HG03558 (cell line): ENCODE measurements at regions not wholly inside any gene's neighbourhood (a gene's known extent, or its start where the extent isn't known, plus 50 kb on each side); places are given as distances from the start of the nearest gene placed in this dataset.

Experiments
- ATAC-seq: cut with Tn5 transposase; IDR thresholded peaks from one replicate; pipeline ENCODE4 v1.9.1; 2021; ENCODE audit warnings: moderate number of reproducible peaks; ENCODE audit not compliant: unreplicated experiment; ENCODE audit errors: extremely low read depth

DNA sequence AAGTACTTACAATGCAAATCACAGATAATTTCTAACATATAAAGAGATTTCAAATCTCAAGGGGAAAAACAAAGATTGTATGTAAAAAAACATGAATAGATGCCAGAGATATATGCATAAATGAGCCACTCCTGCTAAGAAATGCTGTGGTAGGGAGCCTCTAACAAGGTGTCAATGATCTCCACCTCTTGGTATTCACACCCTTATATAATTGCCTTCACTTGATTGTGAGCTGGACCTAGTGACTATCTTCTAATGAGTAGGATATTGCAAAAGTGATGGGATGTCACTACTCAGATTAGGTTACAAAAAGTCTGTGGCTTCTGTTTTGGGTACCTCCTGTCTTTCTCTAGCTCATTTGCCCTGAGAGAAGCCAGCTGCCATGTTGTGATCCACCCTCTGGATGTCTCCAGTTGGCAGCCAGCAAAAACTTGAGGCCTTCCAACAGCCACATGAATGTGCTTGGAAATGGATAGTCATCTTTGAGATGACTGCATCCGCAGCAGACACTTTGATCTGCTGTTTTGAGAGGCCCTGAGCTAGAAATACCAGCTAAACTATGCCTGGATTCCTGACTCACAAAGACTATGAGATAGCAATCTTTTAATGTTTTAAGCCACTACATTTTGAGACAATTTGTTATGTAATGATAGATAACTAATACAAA lies 196.1 kb upstream of the FGGY start:
- ATAC-seq, result no peak

DNA sequence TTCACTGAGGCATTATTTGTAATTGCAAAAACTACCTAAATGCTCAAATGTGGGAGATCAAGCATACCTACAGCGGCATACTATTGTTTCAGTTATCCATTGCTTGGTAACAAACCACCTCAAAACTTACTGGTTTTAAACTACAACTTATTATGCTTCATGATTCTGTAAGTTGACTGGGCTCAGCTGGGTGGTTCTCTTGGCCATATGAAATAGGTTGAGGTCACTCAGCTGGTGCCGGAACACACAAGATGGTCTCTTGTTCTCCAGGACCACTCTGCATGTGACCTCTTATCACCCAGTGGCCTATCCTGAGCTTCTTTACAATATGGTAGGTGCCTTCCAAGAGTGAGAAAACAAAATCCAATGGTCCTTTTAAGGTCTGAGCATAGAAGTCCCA lies 195.4 kb upstream of the FGGY start:
- ATAC-seq, result no peak

DNA sequence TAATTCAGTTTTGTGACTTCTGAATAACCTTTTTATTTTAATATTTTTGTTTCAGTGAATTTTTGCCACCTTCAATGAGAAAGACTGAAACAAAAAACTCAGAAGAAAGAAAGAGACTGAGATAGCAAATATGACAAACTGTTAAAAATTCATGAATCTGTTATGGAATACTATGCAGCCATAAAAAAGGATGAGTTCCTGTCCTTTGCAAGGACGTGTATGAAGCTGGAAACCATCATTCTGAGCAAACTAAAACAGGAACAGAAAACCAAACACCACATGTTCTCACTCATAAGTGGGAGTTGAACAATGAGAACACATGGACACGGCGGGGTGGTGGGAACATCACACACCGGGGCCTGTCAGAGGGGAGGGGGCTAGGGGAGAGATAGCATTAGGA lies 193.4 kb upstream of the FGGY start:
- ATAC-seq, result no peak

DNA sequence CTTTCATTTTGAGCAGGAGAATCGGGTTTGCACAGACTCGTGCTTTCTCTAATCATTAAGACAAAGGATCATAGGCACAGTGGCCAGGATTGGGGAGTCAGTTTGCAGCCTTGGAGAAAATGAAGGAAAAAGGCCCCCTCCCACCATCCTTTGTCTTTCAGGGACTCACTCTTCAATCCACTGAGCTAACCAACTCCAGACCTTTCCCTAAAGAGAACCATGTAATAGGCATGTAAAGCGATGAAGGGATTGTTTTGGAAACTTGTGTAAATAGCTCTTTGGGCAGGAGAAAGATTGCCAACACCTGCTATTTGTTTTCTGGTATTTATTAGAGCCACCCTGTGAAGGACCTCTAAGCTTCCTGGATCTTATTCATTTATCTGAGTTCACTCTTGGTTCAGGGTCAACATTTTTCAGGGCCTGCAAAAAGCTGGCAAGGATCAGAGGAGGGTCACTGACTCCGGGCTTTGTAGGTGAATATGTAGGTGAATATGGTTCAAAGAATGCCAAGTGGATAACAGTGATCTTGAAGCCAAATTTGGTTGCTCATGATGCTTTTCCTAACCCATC lies 192.6 kb upstream of the FGGY start:
- ATAC-seq, result no peak

DNA sequence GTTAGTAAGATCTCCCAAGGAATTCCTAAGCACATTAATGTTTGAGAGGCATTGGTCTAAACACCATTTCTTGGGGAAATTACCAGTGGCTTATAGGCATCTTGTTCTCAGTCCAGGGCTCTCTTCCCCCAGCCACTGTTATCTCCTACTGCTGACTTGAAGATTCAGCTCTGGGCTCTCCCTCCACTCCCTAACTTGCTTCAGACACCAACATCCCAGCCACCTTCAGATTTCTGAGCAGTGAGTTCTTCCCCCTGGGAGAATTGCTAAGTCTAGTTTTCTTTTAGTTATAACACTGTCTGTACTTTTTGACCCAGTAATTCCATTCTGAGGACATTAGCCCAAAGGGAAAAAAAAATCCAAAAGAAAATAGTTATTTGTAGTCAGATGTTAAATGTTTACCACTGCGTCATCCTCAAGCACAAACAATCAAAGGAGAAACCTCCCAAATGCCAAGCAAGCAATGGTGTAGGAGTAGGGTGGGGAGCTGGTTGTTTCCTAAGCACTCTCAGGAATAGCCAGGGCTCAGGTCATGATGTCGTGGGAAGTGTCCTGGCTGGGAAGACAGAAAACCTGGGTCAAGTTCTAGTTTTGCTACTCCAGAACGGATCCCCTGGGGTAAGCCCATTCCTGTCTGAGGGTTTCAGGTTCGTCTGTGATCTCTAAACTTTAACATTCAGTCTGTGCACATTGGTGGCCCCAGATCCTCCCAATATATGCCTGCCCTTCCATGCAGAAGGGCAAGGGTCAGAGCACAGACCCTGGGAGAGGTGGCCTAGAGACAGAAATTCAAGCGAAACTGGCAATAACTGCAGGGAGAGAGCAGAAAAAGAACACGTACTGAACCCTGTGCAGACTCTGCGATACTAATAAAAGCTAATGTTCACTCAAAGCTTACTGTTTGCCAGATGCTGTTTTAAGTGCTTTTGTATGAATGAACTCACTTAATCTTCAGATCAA lies 191.1 kb upstream of the FGGY start:
- no peak for ATAC-seq

DNA sequence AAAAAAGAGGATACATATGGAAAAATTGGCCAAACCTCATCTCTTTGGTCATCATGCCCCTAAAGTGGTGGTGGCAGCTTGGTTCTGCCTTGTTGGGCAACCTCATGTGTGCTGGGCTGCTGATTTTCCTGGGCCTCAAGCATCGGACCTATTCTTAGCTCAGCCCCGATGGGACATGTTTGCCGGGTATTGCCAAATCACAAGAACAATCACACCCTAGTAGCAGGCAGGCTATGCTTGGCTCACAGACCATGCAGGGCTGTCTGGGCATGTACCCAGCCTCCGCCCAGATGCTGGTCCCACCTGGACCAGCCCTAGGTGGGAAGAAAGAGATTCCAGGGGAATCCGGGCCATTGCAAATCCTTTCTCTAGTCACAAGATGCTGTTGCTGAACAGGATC lies 189.4 kb upstream of the FGGY start:
- ATAC-seq, result no peak

DNA sequence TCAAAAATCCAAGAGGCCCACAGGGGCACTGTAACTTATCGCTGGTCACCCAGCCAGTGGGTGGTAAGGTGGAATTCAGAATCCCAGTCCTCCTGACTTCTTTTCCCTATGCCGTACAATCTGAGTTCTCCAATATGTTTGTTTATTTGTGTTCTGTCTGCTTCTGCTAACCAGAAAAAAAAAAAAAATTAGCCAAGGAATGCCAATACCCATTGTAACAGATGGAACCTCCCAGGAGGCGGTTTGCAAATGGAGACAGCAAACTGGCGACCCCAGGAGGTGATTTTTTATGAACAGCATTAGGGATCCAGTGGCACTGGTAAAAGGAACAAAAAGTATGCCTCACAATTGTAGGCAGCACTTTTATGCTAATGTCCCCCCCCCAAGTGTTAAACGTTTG lies 189.0 kb upstream of the FGGY start:
- ATAC-seq, result no peak

DNA sequence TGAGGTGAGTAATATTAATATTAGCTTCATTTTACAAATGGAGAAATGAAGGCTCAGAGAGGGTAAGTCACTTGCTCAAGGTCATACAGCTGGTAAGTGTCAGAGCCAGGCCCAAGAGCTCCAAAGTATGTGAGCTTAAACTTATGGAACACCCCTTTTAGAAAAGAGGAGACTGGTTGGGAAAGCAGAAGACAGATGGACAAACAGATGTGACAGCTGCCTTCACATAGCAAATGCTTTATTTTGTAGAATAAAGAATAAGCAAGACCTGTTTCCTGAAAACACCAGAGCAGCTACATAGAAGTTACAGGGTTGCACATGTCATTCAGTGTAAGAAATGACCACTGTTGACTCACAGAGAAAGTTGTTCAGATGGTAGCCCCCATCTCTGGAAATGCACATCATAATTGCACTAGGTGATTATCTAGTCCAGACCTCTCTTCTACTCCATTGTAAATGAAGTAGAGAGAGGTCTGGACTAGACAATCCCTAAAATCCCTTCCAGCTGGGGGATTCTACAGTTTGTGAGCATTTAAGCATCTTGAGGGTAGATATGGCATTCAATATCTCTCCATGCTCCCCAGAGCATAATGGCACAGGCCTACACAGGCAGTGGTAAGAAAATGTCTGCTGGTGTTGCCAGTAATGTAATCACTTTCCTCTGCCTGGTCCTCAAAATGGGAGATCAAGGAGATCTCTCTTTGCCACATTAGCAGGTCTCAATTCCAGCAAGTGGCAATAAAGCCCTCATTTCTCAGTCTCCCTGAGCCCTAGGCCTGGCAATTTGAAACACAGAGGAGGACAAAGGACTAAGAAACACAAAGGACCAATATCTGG lies 188.2 kb upstream of the FGGY start:
- ATAC-seq, result no peak

DNA sequence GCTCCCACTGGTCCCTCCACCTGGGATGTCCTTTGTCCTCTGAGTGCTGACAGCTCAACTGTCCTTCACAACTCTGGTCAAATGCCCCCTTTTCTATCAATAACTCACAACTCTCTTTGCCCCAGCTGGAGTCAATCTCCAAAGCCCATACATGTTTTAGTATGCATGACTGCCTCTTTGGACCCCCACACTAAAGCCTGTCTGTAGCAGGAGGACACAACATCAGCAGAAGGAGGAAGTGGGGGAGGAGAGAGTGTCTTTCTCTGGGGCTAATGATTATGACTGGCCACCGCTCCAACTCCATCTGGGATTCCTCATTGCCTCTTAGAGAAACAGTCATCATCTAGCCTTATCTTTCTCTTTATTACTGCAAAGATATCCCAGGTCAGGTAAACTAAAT lies 186.6 kb upstream of the FGGY start:
- ATAC-seq, result no peak

DNA sequence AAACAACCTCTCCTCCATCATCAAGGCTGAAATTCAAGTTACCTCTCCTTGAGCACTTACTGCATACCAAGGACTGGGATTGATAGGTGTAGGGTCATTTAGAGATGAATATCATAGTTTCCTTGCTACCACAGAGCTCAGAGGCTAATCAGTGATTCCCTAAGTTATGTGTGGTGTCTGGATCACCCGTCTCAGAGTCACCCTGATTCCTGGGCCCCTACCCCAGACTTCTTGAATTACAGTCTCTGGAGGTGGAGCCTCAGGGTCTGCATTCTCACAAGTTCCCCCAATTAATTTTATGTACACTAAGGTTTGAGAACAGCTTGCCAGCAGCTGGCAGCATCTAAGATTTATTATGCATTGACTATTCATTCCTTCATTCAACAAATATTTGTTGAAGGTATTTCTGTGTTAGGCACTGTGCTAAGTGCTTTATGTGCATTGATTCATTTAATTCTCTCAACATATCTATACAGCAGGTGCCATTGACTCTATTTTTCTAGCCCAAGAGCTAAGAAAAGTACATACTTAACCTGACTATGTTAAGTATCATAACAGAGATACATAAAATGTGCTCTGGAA lies 182.9 kb upstream of the FGGY start:
- ATAC-seq, result no peak

DNA sequence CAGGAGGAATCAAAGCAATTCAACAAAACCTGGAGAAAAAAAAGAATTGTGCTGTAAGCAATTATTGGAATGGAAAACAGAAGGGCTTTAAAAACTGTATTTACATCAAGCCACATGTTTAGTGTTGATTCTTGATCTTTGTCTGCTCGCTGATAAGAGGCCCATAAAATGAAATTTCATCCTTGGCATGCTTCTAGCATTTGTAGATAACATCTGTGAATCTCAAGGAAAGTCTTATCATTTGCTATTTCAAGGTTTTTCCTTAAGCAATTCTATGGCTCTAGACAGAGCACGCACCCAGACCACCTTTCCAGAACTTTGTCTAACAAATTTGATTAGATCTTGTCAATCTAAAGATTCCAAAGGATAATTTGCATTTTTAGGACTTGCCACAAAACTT lies 181.0 kb upstream of the FGGY start:
- no peak for ATAC-seq

DNA sequence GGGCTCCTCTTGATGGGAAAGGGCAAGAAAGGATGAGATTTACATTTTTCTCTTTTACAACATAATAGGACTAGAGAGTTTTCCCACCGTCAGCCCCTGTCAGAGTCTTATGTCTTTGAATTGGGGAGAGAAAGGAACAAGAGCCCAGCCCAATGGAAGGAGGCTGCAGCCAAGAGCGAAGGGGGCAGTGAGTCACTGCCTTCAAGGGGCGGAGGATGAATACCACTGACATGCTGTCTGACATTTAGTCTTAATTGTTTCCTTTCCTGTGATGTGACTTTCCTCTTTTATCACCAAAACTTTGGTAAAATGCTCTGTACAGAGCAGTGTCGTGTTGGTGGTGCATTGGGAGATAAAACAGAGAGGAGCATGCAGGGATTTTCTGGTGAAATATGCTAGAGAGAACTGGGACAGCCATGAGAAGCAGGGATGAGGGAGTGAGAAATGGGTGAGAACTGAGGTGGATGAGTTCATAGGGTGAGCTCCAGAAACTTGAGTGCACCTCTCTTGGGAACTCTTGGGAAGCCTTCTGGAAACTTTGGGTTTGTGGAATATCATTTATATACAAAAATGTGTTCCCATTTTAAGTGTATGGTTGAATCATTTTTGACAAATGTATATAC lies 179.9 kb upstream of the FGGY start:
- ATAC-seq, result no peak

DNA sequence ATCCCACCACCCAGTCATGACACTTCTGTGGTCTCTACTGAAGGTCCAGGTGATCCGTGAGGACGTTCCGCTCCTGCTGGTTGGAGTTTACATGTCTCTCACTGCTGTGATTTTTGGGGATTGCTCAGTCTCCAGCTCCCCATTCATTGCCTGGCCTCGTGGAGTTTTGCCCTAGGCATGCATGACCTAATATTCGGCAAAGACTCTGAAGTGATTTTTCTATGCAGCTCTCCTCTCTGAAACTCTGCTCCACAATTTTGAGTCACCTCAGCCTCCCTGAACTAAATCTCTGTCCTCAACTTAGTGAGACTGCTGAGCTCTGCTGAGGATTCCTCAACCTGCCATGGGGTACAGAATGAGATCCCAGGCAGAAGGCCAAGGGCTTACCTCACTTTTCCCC lies 174.4 kb upstream of the FGGY start:
- ATAC-seq, result no peak

DNA sequence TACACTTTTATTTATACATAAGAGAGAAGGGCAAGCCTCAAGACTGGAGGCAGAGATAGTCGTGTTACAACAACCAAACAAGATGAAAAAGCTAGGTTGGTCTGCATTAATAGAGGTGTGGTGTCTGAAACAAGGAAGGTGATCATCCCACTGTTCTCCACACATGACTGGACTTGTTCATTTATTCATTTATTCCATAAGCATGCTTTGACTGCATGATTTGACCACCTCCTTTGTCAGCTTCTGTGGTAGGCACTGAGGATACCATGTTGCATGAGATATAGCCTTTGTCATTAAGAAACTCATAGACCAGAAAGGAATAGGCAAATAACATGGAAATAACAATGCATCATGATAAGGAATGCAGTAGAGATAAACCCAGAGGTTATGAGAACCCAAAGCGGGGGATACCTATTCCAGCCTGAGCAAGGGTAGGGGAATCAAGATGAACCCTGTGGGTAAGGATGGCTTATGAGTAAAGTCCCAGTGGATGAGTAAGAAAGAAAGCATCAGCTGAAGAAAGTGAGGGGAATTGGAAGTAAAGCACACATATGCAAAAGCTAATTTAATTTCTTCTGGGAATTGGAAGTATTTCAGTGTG lies 173.7 kb upstream of the FGGY start:
- no peak for ATAC-seq

DNA sequence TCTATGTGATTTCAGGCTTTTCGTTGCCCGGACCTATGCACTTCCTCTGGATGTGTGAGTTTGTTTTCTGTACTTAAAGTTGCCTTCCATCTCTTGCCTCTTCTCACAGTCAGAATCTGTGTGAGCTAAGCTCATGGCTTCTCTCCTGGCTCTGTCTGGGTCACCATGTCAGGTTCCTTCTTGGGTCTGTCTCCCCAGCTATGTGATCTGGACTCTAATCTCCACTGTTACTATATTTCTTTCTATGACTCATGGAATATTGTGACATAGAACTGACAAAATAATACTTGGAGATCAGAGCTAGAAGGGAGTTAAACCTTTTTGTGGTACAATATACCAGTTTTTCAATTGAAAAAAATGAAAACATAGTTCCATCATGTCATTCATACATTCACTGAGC lies 172.7 kb upstream of the FGGY start:
- no peak for ATAC-seq

DNA sequence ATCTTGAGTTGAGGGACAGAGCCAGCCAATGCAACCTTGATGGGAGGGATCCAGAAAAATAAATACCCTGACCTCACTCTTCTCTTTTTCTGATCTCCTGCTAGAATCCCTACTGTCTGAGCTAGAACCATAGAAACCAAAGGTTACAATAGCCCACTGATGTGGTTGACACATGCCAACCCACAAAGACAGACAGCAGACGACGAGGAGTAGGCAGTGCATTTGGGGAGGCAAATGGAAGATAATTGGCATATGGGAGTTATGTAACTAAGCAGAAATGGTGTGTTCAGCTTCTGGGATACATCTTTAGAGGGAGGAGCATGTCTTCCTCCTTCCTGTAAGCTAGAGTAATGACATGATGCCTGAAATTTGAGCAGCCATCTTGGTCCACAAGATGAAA lies 171.7 kb upstream of the FGGY start:
- no peak for ATAC-seq

DNA sequence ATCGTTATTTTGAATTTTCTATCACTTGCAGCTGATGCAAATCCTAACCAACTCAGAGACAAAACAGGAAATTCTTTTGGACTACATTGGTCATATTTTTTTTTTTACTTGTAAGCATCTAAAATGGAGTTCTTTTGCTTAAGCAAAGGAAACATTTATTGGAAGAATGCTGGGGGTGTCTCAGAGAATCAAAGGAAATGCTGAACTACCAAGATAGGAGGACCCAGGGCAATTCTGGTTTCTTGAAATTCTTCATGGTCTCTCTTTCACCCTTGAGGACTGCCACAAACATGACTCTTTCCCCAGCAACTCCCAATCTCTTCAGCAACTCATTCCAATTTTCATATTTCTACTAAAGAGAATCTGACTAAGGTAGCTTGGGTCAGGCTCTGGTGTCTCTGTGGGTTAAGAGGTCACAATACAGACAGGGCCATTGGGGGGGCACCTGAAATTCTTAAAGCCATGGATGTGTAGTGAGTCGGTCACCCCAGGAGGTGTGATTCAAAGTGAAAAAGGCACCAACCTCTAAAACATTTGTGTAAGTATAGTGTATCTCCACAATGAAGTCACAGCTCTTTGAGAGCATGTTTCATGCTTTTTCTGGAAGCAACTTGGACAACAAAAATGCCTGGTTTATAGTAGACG lies 171.1 kb upstream of the FGGY start:
- no peak for ATAC-seq

DNA sequence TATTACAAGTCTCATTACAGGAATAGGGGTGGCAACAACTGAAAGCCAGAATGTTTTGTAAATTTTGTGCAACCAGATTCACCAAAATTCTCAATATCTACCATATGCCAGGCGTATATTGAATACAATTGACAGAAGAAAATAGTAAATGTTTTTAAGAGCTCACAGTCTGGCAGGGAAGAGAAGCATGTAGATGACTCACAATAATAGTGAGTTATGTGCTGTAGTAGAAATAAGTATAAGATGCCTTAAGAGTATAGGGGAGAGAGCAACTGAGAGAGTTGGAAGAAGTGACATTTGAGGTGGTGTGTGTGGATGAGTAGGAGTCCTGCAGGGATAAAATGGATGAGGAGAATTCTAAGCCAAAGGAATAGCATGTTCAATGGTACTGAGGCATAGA lies 170.5 kb upstream of the FGGY start:
- ATAC-seq, result no peak

DNA sequence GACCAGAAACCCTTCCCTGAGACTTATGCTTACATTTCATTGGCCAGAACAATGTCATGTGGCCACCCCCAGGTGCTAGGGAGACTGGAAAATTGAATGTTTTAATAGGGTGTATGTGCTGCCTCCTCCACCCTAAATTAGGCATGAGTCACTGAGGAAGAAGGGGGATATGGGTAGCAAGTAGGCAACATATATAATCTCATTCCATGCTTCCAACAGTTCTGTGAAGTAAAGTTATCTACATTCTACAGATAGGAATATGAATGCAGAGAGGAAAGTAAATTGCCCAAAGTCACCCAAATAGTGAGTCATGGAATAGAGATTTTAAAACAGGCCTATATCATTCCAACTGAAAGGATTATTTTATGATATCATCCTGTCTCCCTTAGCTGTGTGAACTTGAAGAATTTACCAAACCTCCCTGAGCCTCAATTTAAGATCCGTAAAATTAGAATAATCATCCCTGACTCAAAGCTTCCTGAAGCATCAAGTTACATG lies 168.6 kb upstream of the FGGY start:
- ATAC-seq, result no peak
